ENCODE measurements at regions not wholly inside any gene's neighbourhood (a gene's known extent, or its start where the extent isn't known, plus 50 kb on each side); places are given as distances from the start of the nearest gene placed in this dataset.

- TF ChIP-seq PAX5 (IDR thresholded peaks at IDR 0.05; ENCODE audit: insufficient read depth, low read length, severe bottlenecking) (no peak), POLR2A (IDR thresholded peaks at IDR 0.05; ENCODE audit: low read depth, low read length) (no peak), POLR2AphosphoS5 (IDR thresholded peaks at IDR 0.05; ENCODE audit: low read depth, low read length) (no peak), TAF1 (IDR thresholded peaks at IDR 0.05; ENCODE audit: low read depth, low read length) (no peak), SPI1 (IDR thresholded peaks at IDR 0.05; ENCODE audit: low read depth, low read length) (no peak), POU2F2 (IDR thresholded peaks at IDR 0.05; ENCODE audit: low read depth, low read length) (no peak)
These were observed 91.1 kb upstream of the MAOA start for GRCh38 chrX:43564953-43565352.
